DND-41 (cell line): ENCODE measurements at regions not wholly inside any gene's neighbourhood (a gene's known extent, or its start where the extent isn't known, plus 50 kb on each side); places are given as distances from the start of the nearest gene placed in this dataset.

ENCODE experiments used
- CTCF ChIP-seq: IDR thresholded peaks from 2 replicates; pipeline ENCODE4 v1.5.1; 2012; ENCODE audit warnings: borderline replicate concordance, low read length, moderate library complexity, mild to moderate bottlenecking; ENCODE audit not compliant: poor library complexity, severe bottlenecking; ENCODE audit errors: extremely low read depth
- EZH2 ChIP-seq: IDR thresholded peaks from 3 replicates; pipeline ENCODE4 v1.6.1; 2012; ENCODE audit warnings: borderline replicate concordance, low read depth, mild to moderate bottlenecking, moderate library complexity, low read length, inconsistent platforms; ENCODE audit not compliant: severe bottlenecking

DNA sequence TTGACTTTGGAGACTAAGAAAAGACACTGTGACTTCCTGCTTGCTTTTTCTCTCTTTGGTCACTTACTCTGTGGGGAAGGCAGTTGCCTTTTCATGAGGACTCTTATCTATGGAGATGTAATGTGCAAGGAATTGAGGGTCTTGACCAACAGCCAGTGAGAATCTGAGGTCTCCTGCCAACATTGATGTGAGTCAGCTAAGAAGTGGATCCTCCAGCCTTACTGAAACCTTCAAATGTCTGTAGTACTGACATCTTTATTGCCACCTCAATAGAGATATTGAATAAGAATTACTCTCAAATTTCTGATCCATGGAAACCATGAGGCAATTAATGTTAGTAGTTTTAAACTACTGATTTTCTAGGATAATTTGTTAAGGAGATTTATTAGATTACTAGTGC is 598.4 kb downstream of the ADGRL2 start:
- no peak for TF ChIP-seq CTCF
- no peak for TF ChIP-seq EZH2
